Naive B cell (primary cell): ENCODE measurements at regions not wholly inside any gene's neighbourhood (a gene's known extent, or its start where the extent isn't known, plus 50 kb on each side); places are given as distances from the start of the nearest gene placed in this dataset.

ENCODE experiments used
- ATAC-seq, 2 donors: fragments of 150-1000 bp; cut with Tn5 transposase; 2 replicates each; pipeline ENCODE4 v1.10.0; 2021; ENCODE audit warnings: low read depth in 2 of 2, mild to moderate bottlenecking in 2 of 2, moderate library complexity in 2 of 2
- DNase-seq: peaks from one replicate; pipeline ENCODE4 v3.0.0; 2022
- H3K27ac Mint-ChIP-seq, 6 donors: one replicate each; pipeline ENCODE4 v1.8.0; 2020 to 2022; ENCODE audit warnings: mild to moderate bottlenecking in 6 of 6, mixed read lengths in 6 of 6, moderate library complexity in 5 of 6, inconsistent platforms in 2 of 6
- H3K27me3 Mint-ChIP-seq, 3 donors: one replicate each; pipeline ENCODE4 v1.8.0; 2021 to 2022; ENCODE audit warnings: mixed read lengths in 3 of 3, mild to moderate bottlenecking in 1 of 3
- H3K36me3 Mint-ChIP-seq, 2 donors: one replicate each; pipeline ENCODE4 v1.8.0; 2020 to 2022; ENCODE audit warnings: mixed read lengths in 2 of 2, inconsistent platforms in 1 of 2, mild to moderate bottlenecking in 1 of 2
- H3K4me1 Mint-ChIP-seq, 3 donors: one replicate each; pipeline ENCODE4 v1.8.0; 2020 to 2022; ENCODE audit warnings: mixed read lengths in 3 of 3, inconsistent platforms in 1 of 3, mild to moderate bottlenecking in 1 of 3, moderate library complexity in 1 of 3
- H3K4me3 Mint-ChIP-seq, 8 donors: one replicate each; pipeline ENCODE4 v1.8.0; 2020 to 2022; ENCODE audit warnings: mild to moderate bottlenecking in 8 of 8, mixed read lengths in 8 of 8, moderate library complexity in 8 of 8, inconsistent platforms in 2 of 8
- H3K9me3 Mint-ChIP-seq, 7 donors: one replicate each; pipeline ENCODE4 v1.8.0; 2020 to 2022; ENCODE audit warnings: mixed read lengths in 7 of 7, mild to moderate bottlenecking in 5 of 7, inconsistent platforms in 2 of 7, moderate library complexity in 1 of 7

DNA sequence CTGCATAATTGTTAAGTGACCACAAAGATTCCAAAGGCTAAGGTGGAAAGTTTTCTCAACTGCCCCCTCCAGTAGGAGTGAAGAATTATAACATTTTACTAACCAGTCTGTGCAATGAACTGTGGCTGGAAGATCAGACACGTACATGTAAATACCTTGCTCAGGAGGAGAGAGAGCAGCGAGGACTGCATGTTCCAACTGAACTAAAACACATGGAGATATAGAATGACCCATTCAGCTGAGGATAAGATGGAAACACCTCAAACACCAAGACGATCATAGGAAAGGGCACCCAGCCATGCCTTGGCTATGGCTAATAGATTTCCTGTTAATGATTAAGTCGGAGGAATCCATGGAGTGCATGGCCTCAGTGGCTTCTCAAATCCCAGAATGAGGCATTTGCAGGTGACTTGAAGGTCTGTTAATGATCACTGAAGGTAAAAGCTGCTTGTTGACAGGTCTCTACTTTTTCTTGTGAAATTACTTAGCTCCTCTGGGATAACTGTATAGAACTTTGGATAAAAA, 875.6 kb downstream of the TFAP2A start:
- ATAC-seq = no peak
- Mint-ChIP-seq H3K27ac (peak overlapping the region in 1 of 6 donors; percentile 57), H3K4me3 (no peak overlapping the region)

DNA sequence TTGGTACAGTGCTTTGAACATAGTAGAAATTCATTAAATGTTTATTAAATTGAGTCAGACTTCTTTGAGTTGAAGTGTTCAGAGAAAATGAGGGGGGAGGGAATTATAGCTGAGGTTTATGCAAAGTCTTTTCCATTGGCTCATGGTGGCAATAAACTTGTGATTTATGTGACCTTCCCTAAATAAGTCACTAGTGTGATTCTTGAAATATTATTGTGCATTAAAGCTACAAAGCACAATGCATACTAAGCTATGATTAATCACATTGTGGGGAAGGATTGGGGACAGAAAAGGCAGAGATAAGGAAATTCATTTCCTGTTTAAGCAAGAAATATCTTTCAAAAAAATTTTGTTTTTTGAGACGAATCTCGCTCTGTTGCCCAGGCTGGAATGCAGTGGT, 877.5 kb downstream of the TFAP2A start:
- no peaks in the 10 kb centered on the region for H3K4me1 Mint-ChIP-seq
- no peaks in the 10 kb centered on the region for H3K36me3 Mint-ChIP-seq
- ATAC-seq (no peak), DNase-seq (no peak)
- H3K27ac Mint-ChIP-seq = no peak overlapping the region
- no peaks in the 10 kb centered on the region for H3K27me3 Mint-ChIP-seq
- H3K4me3 Mint-ChIP-seq = no peak overlapping the region
- peaks cover 0 to 3% (median 0%) of the 10 kb centered on the region in 7 donors for H3K9me3 Mint-ChIP-seq

More for the DNA sequence above, 875.6 kb downstream of the TFAP2A start:
- DNase-seq = no peak
- Mint-ChIP-seq H3K9me3 (peaks cover 0 to 10% (median 0%) of the 10 kb centered on the region in 7 donors), H3K27me3 (no peaks in the 10 kb centered on the region), H3K4me1 (no peaks in the 10 kb centered on the region), H3K36me3 (no peaks in the 10 kb centered on the region)

DNA sequence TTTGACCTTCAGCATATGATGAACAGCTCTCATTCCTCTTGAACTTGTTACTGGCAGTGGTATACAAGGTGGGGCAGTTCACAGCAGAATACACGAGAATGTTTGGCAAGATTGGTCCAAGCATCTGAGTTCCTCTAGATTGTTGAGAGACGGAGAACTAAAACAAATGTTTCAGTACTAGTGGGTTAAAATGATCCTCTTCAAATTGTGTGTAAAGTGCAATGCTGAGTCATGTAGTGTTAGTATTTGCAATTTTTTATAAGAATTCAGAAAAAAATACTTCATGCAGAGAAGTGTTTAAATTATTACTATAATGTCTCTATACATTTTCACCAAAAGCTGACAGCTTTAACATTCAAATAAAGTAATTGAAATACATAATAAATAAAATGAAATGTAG, 879.8 kb downstream of the TFAP2A start:
- ATAC-seq = no peak
- Mint-ChIP-seq H3K4me3 (no peak overlapping the region), H3K4me1 (no peaks in the 10 kb centered on the region), H3K36me3 (no peaks in the 10 kb centered on the region), H3K27me3 (no peaks in the 10 kb centered on the region), H3K27ac (no peak overlapping the region), H3K9me3 (peaks cover 0 to 7% (median 0%) of the 10 kb centered on the region in 7 donors)
- no peak for DNase-seq

DNA sequence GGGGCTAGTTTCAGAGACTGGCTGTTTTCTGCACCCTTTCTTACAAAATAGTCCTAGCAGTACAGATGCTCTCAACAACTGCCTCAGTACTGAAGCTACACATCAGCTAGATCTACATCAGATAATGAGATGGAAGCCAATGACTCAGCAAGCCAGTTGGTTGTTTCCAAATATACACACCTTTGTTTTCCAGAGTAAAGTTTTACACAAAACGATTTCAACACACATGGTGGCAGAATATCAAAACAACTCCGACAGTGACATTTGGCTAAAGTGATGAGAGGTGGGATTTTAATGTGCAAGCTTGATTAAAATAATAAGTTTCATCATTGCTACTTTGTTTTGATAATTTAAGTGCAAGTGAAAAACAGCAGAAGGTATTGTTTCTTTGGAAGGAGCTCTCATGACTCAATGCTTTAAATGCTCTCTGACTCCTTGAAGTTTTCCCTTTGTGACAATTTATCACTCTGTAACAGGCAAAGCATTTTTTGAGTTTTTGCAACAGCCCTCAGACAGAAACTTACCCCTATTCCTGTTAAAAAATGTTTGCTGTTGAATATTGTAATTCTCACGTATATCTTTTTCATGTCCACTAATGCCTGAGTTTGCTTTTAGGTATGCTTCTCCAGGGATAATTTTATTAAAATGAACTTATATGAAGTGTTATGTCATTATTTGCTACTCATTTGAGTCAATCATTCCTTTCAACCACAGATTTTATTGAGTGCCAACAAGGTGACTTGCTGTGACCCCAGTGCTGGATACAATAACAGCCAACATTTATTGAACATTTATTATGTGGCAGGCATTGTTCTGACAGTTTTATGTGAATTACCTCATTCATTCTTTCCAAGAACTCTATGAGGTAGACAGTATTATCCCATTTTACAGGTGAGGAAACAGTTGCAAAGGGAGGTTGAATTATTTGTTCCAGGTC, 882.0 kb downstream of the TFAP2A start:
- no peak overlapping the region for H3K27ac Mint-ChIP-seq
- H3K4me3 Mint-ChIP-seq = no peak overlapping the region
- ATAC-seq (no peak), DNase-seq (no peak)
- no peaks in the 10 kb centered on the region for H3K4me1 Mint-ChIP-seq
- H3K27me3 Mint-ChIP-seq = no peaks in the 10 kb centered on the region
- peaks cover 0 to 23% (median 0%) of the 10 kb centered on the region in 7 donors for H3K9me3 Mint-ChIP-seq
- no peaks in the 10 kb centered on the region for H3K36me3 Mint-ChIP-seq

DNA sequence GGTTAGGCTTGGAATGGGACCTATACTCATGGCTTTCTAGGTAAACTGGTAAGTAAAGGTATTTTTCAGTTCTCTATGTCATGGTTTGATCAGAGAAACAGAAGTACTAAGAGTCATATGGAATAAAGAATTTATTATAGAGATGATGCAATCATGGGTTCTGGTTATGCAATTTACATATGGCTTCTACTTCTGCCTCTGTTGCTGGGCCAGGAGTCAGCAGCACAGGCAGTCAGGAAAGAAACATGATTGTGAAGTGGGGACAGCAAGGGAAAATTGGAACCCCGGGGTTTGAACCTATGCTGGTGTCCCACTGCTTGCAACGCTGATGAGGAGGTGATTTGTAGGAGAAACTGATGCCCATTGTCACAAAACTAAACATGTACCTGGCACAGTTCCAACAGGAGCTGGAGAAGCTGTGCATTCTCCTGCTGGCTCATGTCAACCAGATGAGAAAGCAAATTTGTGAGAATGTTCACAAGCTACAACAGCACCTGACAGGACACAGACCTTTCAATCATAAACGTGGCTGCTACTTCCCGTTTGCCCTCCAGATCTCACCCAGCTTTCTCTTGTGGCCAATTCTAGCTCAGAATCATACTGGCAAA, 887.1 kb downstream of the TFAP2A start:
- no peaks in the 10 kb centered on the region for H3K27me3 Mint-ChIP-seq
- no peak overlapping the region for H3K4me3 Mint-ChIP-seq
- no peaks in the 10 kb centered on the region for H3K4me1 Mint-ChIP-seq
- no peak for ATAC-seq
- no peak for DNase-seq
- H3K9me3 Mint-ChIP-seq = peaks cover 0 to 23% (median 3%) of the 10 kb centered on the region in 7 donors
- H3K36me3 Mint-ChIP-seq = no peaks in the 10 kb centered on the region
- H3K27ac Mint-ChIP-seq = no peak overlapping the region

DNA sequence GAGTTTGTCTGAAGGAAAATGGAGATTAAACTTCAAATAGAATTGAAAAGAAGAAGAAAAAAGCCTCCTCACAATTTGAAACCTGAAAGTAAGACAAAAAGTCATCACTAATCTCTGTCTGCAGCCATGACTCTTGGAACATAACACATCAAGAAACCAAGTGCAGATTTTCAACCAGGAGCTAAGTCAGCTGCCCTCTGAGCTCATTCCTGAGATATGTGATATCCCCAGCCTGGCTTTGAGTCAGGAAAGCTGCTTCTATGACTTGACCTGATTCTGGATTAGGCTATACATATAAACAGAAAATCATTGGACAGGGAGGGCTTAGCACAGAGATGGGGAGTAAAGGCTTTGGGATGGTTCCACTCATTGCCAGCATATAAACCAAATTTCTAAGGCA, 891.4 kb downstream of the TFAP2A start:
- H3K4me1 Mint-ChIP-seq = no peaks in the 10 kb centered on the region
- H3K4me3 Mint-ChIP-seq = no peak overlapping the region
- no peaks in the 10 kb centered on the region for H3K36me3 Mint-ChIP-seq
- ATAC-seq = no peak
- no peak for DNase-seq
- H3K27me3 Mint-ChIP-seq = no peaks in the 10 kb centered on the region
- H3K27ac Mint-ChIP-seq = no peak overlapping the region
- peaks cover 0 to 7% (median 3%) of the 10 kb centered on the region in 7 donors for H3K9me3 Mint-ChIP-seq

DNA sequence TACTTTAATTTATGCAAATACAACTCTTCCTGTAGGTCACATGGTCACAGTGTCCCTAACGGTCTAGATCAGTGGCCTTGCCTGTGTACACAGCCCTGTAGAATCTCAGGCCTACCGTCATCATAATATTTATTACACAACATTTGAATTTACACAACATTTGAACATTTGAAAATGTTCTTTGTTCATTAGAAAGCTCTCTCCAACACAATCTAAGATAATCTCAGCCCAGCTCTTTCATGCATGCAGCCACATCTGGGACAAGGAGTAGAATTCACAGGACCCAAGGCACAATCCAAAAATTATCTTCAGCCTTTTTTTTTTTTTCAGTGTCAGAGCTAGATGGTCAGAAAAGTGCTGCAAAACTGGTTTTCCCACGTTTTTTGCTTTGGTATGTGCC, 892.8 kb downstream of the TFAP2A start:
- H3K36me3 Mint-ChIP-seq = no peaks in the 10 kb centered on the region
- no peak for DNase-seq
- H3K9me3 Mint-ChIP-seq = peaks cover 0 to 7% (median under 1%) of the 10 kb centered on the region in 7 donors
- no peak for ATAC-seq
- no peaks in the 10 kb centered on the region for H3K27me3 Mint-ChIP-seq
- H3K27ac Mint-ChIP-seq = no peak overlapping the region
- H3K4me1 Mint-ChIP-seq = no peaks in the 10 kb centered on the region
- no peak overlapping the region for H3K4me3 Mint-ChIP-seq

DNA sequence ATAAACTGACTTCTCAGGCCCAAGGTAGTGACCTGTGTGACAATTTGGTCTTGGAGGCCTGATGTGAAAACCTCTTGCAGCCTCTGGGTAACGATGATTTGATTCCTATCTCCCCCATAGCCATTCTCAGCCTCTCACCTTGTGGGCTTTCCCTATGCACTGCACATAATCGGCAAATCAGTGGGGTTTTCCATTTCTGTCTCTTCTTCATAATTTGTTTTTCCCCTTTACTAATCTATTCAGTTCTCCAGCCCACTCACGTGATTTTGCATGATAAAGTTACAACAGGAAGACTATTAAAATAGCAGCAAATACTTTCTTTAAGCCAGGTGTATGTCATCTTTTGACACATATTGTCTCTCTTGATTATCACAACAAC, 893.7 kb downstream of the TFAP2A start:
- no peak for ATAC-seq
- Mint-ChIP-seq H3K4me3 (no peak overlapping the region), H3K27me3 (peaks cover 0 to 5% (median 0%) of the 10 kb centered on the region in 3 donors), H3K27ac (no peak overlapping the region), H3K9me3 (peaks cover 0 to 7% (median 0%) of the 10 kb centered on the region in 7 donors), H3K4me1 (no peaks in the 10 kb centered on the region), H3K36me3 (no peaks in the 10 kb centered on the region)
- DNase-seq = no peak

DNA sequence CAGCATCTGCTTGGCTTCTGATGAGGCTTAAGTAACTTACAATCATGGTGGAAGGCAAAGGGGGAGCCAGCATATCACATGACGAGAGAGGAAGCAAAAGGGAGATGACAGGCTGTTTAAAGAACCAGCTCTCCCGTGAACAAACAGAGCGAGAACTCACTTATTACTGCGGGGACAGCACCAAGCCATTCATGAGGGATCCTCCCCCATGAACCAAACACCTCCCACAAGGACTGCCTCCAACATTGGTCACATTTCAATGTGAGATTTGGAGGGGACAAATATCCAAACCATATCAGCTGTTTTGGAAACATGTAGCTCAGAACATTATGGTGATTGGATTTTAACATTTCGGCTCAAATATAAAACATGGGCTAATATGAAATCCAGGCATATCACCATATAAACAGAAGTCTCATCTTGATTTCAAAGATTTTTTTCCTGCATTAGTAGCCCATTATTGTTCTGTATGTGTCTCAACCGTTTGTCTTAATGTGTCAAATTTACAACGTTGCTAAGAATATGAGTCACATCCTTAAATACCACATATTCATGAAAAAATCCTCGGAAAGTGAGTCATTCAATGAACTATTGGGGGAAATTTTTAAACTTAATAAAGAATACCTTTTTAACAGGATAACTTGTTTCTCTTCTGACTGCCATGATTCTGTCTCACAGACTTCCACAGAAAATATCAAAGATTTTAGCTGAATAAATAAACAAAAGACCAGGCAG, 894.3 kb downstream of the TFAP2A start:
- ATAC-seq (no peak), DNase-seq (no peak)
- H3K4me3 Mint-ChIP-seq = no peak overlapping the region
- H3K27ac Mint-ChIP-seq = no peak overlapping the region
- H3K36me3 Mint-ChIP-seq = no peaks in the 10 kb centered on the region
- peaks cover 0 to 5% (median 0%) of the 10 kb centered on the region in 3 donors for H3K27me3 Mint-ChIP-seq
- H3K9me3 Mint-ChIP-seq = peaks cover 0 to 7% (median 0%) of the 10 kb centered on the region in 7 donors
- no peaks in the 10 kb centered on the region for H3K4me1 Mint-ChIP-seq

DNA sequence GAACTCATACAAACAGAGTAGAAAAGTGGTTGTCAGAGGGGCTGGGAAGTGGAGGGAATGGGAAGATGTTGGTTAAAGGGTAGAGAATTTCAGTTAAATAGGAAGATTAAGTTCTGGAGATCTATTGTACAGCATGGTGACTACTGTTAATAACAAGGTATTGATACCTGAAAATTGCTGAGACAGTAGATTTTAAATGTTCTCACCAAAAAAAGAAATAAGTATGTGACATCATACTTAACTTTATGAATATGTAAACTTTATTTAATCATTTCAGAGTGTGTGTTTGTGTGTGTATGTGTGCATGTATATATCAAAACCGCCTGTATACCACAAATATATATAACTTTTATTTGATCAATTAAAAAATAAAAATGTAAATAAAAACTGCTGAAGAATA, 896.4 kb downstream of the TFAP2A start:
- H3K27me3 Mint-ChIP-seq = peaks cover 0 to 5% (median 0%) of the 10 kb centered on the region in 3 donors
- H3K4me1 Mint-ChIP-seq = no peaks in the 10 kb centered on the region
- no peak overlapping the region for H3K4me3 Mint-ChIP-seq
- peaks cover 0 to 7% (median 2%) of the 10 kb centered on the region in 7 donors for H3K9me3 Mint-ChIP-seq
- H3K27ac Mint-ChIP-seq = no peak overlapping the region
- no peak for DNase-seq
- H3K36me3 Mint-ChIP-seq = no peaks in the 10 kb centered on the region
- ATAC-seq = no peak

DNA sequence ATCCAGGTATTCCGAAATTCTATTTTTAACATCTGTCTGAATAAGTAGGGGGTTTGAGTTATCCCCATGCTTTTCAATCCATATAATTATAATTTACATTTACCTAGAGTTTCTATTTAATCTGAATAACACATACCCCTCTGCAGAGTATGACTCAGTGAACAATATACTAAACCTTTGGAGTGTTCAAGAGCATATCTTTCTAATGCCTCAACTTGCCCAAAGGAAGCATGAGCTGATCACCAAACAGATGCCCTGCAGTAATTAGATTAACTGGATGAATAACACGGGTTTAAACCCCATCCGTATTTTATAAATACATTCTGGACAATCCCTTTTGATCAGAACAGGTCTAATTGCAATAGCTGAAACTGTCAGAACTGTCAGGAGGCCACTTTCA, 897.1 kb downstream of the TFAP2A start:
- Mint-ChIP-seq H3K9me3 (peaks cover 0 to 4% (median 2%) of the 10 kb centered on the region in 7 donors), H3K27me3 (peaks cover 0 to 5% (median 0%) of the 10 kb centered on the region in 3 donors), H3K36me3 (no peaks in the 10 kb centered on the region), H3K27ac (no peak overlapping the region), H3K4me3 (no peak overlapping the region), H3K4me1 (no peaks in the 10 kb centered on the region)
- ATAC-seq (no peak), DNase-seq (no peak)

DNA sequence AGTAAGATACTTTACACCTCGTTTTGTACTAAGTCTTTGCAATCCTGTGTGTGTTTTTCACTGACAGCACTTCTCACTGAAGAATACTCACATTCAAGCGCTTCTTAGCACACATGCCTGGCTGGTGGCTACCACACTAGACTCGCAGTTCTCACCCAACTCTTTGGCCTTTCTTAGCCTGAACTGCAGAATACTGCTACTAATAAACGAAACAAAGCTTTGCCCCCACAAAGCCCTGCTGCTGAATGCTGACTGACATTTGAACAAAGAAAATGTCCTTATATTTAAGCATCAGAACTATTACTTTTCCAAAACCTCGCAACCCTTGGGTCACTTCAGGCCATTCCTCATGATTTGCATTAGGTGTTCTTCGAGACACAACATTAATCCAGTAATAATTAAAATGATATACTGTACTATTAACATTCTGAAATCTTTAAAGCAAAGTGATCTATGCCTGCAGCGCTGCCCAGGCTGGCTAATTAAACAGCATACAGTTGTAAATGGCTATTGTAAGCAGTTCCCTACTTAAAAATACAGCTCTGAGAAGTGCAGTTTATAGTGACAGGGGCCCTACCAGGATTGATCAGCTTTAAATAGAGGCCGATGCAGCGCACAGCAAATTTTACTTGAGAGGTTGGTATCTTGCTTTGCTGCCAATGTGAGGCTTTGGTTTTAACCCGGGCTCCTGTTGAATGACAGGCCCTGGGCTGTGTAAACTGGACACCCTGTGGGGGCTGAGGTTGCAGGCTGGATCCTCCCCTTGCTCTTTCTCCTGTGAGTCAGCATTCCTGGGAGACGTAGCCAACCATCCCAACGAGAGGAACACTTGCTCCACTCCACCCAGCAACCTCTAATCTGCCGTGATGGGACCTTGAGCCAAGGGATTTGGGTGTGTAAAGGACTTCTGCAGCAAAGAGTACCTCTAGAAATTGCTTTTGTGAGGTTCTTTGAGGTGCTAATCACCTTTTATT, 899.0 kb downstream of the TFAP2A start:
- Mint-ChIP-seq H3K4me1 (no peaks in the 10 kb centered on the region), H3K27me3 (peaks cover 0 to 5% (median 0%) of the 10 kb centered on the region in 3 donors)

More for the DNA sequence above, 899.0 kb downstream of the TFAP2A start:
- no peak for DNase-seq
- no peak for ATAC-seq
- H3K36me3 Mint-ChIP-seq = no peaks in the 10 kb centered on the region
- H3K4me3 Mint-ChIP-seq = no peak overlapping the region
- no peak overlapping the region for H3K27ac Mint-ChIP-seq
- H3K9me3 Mint-ChIP-seq = peaks cover 0 to 6% (median 4%) of the 10 kb centered on the region in 7 donors
